NB4 (cell line): ENCODE measurements at regions not wholly inside any gene's neighbourhood (a gene's known extent, or its start where the extent isn't known, plus 50 kb on each side); places are given as distances from the start of the nearest gene placed in this dataset.

Experiments
- DNase-seq: peaks from one replicate; pipeline ENCODE4 v3.0.0; 2010; ENCODE audit warnings: low read depth
- H3K4me3 ChIP-seq: one replicate; pipeline ENCODE4 v1.5.1; 2011; ENCODE audit warnings: mild to moderate bottlenecking, low read depth, low read length, moderate library complexity
- CTCF ChIP-seq: IDR thresholded peaks from one replicate; pipeline ENCODE4 v1.5.1; 2012; ENCODE audit warnings: low read depth, low read length
- MAX ChIP-seq: IDR thresholded peaks from 2 replicates; pipeline ENCODE4 v1.6.1; 2011; ENCODE audit warnings: low read depth, low read length
- MYC ChIP-seq: IDR thresholded peaks from 2 replicates; pipeline ENCODE4 v1.6.1; 2011; ENCODE audit warnings: low read depth, low read length
- POLR2A ChIP-seq: IDR thresholded peaks from 2 replicates; pipeline ENCODE4 v1.6.1; 2011; ENCODE audit warnings: mild to moderate bottlenecking; ENCODE audit not compliant: insufficient read length; ENCODE audit errors: extremely low read depth

GRCh38 chr1:221887415-221887746 is 145.5 kb upstream of the DUSP10 start:
- H3K4me3 ChIP-seq: no peak overlapping the region
- TF ChIP-seq MAX (no peak), POLR2A (no peak), MYC (no peak), CTCF (no peak)
- DNase-seq: no peak

GRCh38 chr1:221886743-221887414 is 145.0 kb upstream of the DUSP10 start:
- no peak overlapping the region for H3K4me3 ChIP-seq
- TF ChIP-seq CTCF (no peak), POLR2A (no peak), MAX (no peak), MYC (no peak)
- DNase-seq: peak; percentile 21

GRCh38 chr1:221886311-221886710 is 144.4 kb upstream of the DUSP10 start:
- TF ChIP-seq POLR2A (no peak), MAX (no peak), CTCF (no peak), MYC (no peak)
- DNase-seq: no peak
- no peak overlapping the region for H3K4me3 ChIP-seq

GRCh38 chr1:221884821-221885220 is 142.9 kb upstream of the DUSP10 start:
- no peak for DNase-seq
- no peak overlapping the region for H3K4me3 ChIP-seq
- TF ChIP-seq MYC: no peak
- TF ChIP-seq CTCF: no peak
- no peak for TF ChIP-seq MAX
- no peak for TF ChIP-seq POLR2A

- no peak overlapping the region for H3K4me3 ChIP-seq
- no peak for DNase-seq
Observed at GRCh38 chr1:221881805-221882581, 140.1 kb upstream of the DUSP10 start.

More at GRCh38 chr1:221881805-221882581, 140.1 kb upstream of the DUSP10 start:
- TF ChIP-seq CTCF: no peak
- no peak for TF ChIP-seq MYC
- TF ChIP-seq MAX: no peak
- TF ChIP-seq POLR2A: no peak
